IMR-90 (cell line): ENCODE measurements at regions not wholly inside any gene's neighbourhood (a gene's known extent, or its start where the extent isn't known, plus 50 kb on each side); places are given as distances from the start of the nearest gene placed in this dataset.

Experiments used
- ATAC-seq: fragments of 200-7000 bp; cut with Tn5 transposase; 2 replicates; pipeline ENCODE4 v1.9.1; 2020; ENCODE audit warnings: low read depth, mild to moderate bottlenecking, moderate library complexity
- BruUV-seq: library from RNA; stranded (reverse); fragments of 400-500 nt; replicated peaks from 2 replicates; lab custom pipeline; 2021; lab: Mats Ljungman, UMichigan
- CTCF ChIA-PET: fragments of 300-600 bp; formaldehyde crosslinking; extraction: SDS; loops from one replicate; lab custom pipeline; 2021; ENCODE audit warnings: antibody characterized with exemption; lab: Yijun Ruan, JAX
- POLR2A ChIA-PET: fragments of 300-600 bp; sonication (Branson Sonifier 250); formaldehyde crosslinking; loops from one replicate; lab custom pipeline; 2022; ENCODE audit warnings: antibody characterized with exemption; ENCODE audit not compliant: unreplicated experiment; lab: Charles Lee
- DNase-seq: peaks from one replicate; pipeline ENCODE4 v3.0.0; 2013
- H2AFZ ChIP-seq: replicated peaks from 2 replicates; pipeline ENCODE3; 2013; ENCODE audit warnings: low read length, mild to moderate bottlenecking; ENCODE audit not compliant: poor library complexity
- H2AK5ac ChIP-seq: 2 replicates; pipeline ENCODE4 v1.6.1; 2013; ENCODE audit warnings: low read depth, low read length, inconsistent platforms
- H2AK9ac ChIP-seq: replicated peaks from 2 replicates; pipeline ENCODE3; 2013; ENCODE audit warnings: mild to moderate bottlenecking, low read depth, low read length, moderate library complexity; ENCODE audit not compliant: poor library complexity
- H2BK120ac ChIP-seq: 2 replicates; pipeline ENCODE4 v1.6.1; 2013; ENCODE audit warnings: low read depth, low read length, inconsistent platforms
- H2BK15ac ChIP-seq: 3 replicates; pipeline ENCODE4 v1.6.1; 2013; ENCODE audit warnings: low read depth, low read length, inconsistent platforms
- H2BK20ac ChIP-seq: 2 replicates; pipeline ENCODE4 v1.6.1; 2013; ENCODE audit warnings: low read depth, mild to moderate bottlenecking, inconsistent platforms, low read length, moderate library complexity
- H2BK5ac ChIP-seq: 2 replicates; pipeline ENCODE4 v1.6.1; 2013; ENCODE audit warnings: mild to moderate bottlenecking, low read depth, low read length, inconsistent platforms; ENCODE audit not compliant: poor library complexity, severe bottlenecking
- H3K14ac ChIP-seq: replicated peaks from 2 replicates; pipeline ENCODE4 v1.6.1; 2013; ENCODE audit warnings: low read depth, low read length, inconsistent platforms
- H3K18ac ChIP-seq: 2 replicates; pipeline ENCODE4 v1.6.1; 2013; ENCODE audit warnings: low read depth, low read length, control low read depth
- H3K23ac ChIP-seq: 2 replicates; pipeline ENCODE4 v1.6.1; 2013; ENCODE audit warnings: low read depth, low read length, inconsistent platforms
- H3K27ac ChIP-seq: 2 replicates; pipeline ENCODE4 v1.5.1; 2013; ENCODE audit warnings: mild to moderate bottlenecking, control low read depth, low read length; ENCODE audit not compliant: insufficient read depth
- H3K27me3 ChIP-seq: 2 replicates; pipeline ENCODE4 v1.6.1; 2013; ENCODE audit warnings: low read length; ENCODE audit not compliant: control insufficient read depth, insufficient read depth
- H3K36me3 ChIP-seq: 2 replicates; pipeline ENCODE4 v1.6.1; 2013; ENCODE audit warnings: low read length, mixed read lengths; ENCODE audit not compliant: control insufficient read depth, insufficient read depth
- H3K4ac ChIP-seq: 2 replicates; pipeline ENCODE4 v1.6.1; 2013; ENCODE audit warnings: low read depth, low read length, inconsistent platforms
- H3K4me1 ChIP-seq: 2 replicates; pipeline ENCODE4 v1.6.1; 2013; ENCODE audit warnings: low read length, mixed read lengths; ENCODE audit not compliant: control insufficient read depth, insufficient read depth
- H3K4me2 ChIP-seq: 2 replicates; pipeline ENCODE4 v1.6.1; 2013; ENCODE audit warnings: low read depth, mild to moderate bottlenecking, control low read depth, low read length, moderate library complexity
- H3K4me3 ChIP-seq: 2 replicates; pipeline ENCODE4 v1.5.1; 2013; ENCODE audit warnings: low read depth, mild to moderate bottlenecking, control low read depth, low read length, moderate library complexity; ENCODE audit not compliant: insufficient read depth
- H3K56ac ChIP-seq: 2 replicates; pipeline ENCODE4 v1.6.1; 2013; ENCODE audit warnings: low read length, inconsistent platforms; ENCODE audit not compliant: insufficient read depth; ENCODE audit errors: extremely low read depth
- H3K79me1 ChIP-seq, 2 experiments: 2 replicates each; pipeline ENCODE4 v1.6.1; 2013; ENCODE audit warnings: low read length in 2 of 2, inconsistent platforms in 1 of 2, low read depth in 1 of 2
- H3K9ac ChIP-seq: 2 replicates; pipeline ENCODE4 v1.6.1; 2013; ENCODE audit warnings: low read depth, low read length, control low read depth
- H3K9me1 ChIP-seq: 2 replicates; pipeline ENCODE4 v1.6.1; 2013; ENCODE audit warnings: low read length, inconsistent platforms; ENCODE audit not compliant: insufficient read depth
- H3K9me3 ChIP-seq: 2 replicates; pipeline ENCODE4 v1.6.1; 2013; ENCODE audit warnings: low read length; ENCODE audit not compliant: control insufficient read depth, insufficient read depth
- H4K20me1 ChIP-seq: 2 replicates; pipeline ENCODE4 v1.6.1; 2013; ENCODE audit warnings: low read length, inconsistent platforms; ENCODE audit not compliant: insufficient read depth
- H4K5ac ChIP-seq: 2 replicates; pipeline ENCODE4 v1.6.1; 2013; ENCODE audit warnings: mild to moderate bottlenecking, low read depth, low read length, control low read depth
- H4K8ac ChIP-seq, 2 experiments: 2 replicates each; pipeline ENCODE4 v1.6.1; 2013; ENCODE audit warnings: low read depth in 2 of 2, low read length in 2 of 2, control low read depth in 1 of 2, inconsistent platforms in 1 of 2
- H4K91ac ChIP-seq: 2 replicates; pipeline ENCODE4 v1.6.1; 2013; ENCODE audit warnings: low read depth, low read length, inconsistent platforms; ENCODE audit not compliant: insufficient read depth
- BHLHE40 ChIP-seq: fragments of 150-350 bp; IDR thresholded peaks from 2 replicates; pipeline ENCODE4 v1.6.1; 2016; ENCODE audit warnings: mild to moderate bottlenecking, low read depth, low read length
- CEBPB ChIP-seq: IDR thresholded peaks from 2 replicates; pipeline ENCODE4 v1.6.1; 2012; ENCODE audit warnings: low read depth, low read length, improper control_type of control experiment
- MAZ ChIP-seq: IDR thresholded peaks from 2 replicates; pipeline ENCODE4 v1.6.1; 2012; ENCODE audit warnings: low read depth, mild to moderate bottlenecking, low read length, improper control_type of control experiment, moderate library complexity, borderline replicate concordance
- MXI1 ChIP-seq: IDR thresholded peaks from 2 replicates; pipeline ENCODE4 v1.6.1; 2012; ENCODE audit warnings: low read depth, mild to moderate bottlenecking, low read length, moderate library complexity, borderline replicate concordance
- NFE2L2 ChIP-seq: fragments of 150-350 bp; IDR thresholded peaks from 2 replicates; pipeline ENCODE4 v1.6.1; 2016; ENCODE audit warnings: low read depth, mild to moderate bottlenecking, low read length
- RAD21 ChIP-seq: IDR thresholded peaks from 2 replicates; pipeline ENCODE4 v1.6.1; 2012; ENCODE audit warnings: low read length, improper control_type of control experiment
- RFX5 ChIP-seq: IDR thresholded peaks from 2 replicates; pipeline ENCODE4 v1.8.0; 2012; ENCODE audit warnings: low read depth, mild to moderate bottlenecking, low read length, moderate library complexity
- WGBS, 2 experiments: methylation state at CpG; one replicate each; pipeline versions ENCODE4 v1.1.5 to v1.1.7; 2013; ENCODE audit warnings: missing lambda C conversion rate in 2 of 2; ENCODE audit not compliant: insufficient read length in 1 of 2; ENCODE audit errors: extremely low coverage in 2 of 2; 5-methylcytosine and 5-hydroxymethylcytosine counted together
- dilution Hi-C: fragments of 300-500 bp; cut with HindIII; formaldehyde crosslinking; loops from one replicate; pipeline ENCODE4 v1.14.3; 2018; ENCODE audit warnings: low sequenced_read_pairs; ENCODE audit not compliant: unreplicated experiment
- in situ Hi-C: fragments of 300-500 bp; cut with MboI; formaldehyde crosslinking; loops from 3 replicates; pipeline ENCODE4 v1.14.3; 2019; ENCODE audit warnings: low sequenced_read_pairs, inconsistent platforms, mixed read lengths
- intact Hi-C: fragments of 100-400 bp; cut with micrococcal nuclease; formaldehyde crosslinking; loops from 2 replicates; pipeline ENCODE4 v1.10.0; 2022
- TF ChIP-seq, protein P1 (sequence below): conservative IDR thresholded peaks from 2 replicates; pipeline ENCODE4 v1.5.1; 2012; ENCODE audit warnings: mild to moderate bottlenecking, low read depth, low read length, improper control_type of control experiment

DNA sequence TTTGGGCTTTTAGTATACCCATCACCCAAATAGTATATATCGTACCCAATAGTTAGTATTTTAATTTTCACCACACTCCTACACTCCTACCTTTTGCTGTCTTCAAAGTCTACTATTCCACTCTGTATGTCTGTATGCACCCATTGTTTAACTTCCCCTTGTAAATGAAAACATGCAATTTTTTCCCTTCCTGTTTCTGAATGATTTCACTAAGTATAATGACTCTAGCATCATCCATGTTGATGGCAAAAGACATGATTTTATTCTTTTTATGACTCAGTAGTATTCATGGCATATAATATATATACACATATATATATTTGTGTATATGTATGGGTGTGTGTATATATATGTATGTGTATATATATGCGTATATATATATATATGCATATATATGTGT, 63.1 kb upstream of the FAM174A start:
- no peak overlapping the region for H3K4ac ChIP-seq
- no TSS peak for BruUV-seq
- no peak overlapping the region for H3K27ac ChIP-seq
- H4K20me1 ChIP-seq, result no peaks in the 10 kb centered on the region
- in situ Hi-C loops, result no loop called here
- no peak overlapping the region for H2BK20ac ChIP-seq
- no peak overlapping the region for H3K14ac ChIP-seq
- no peak overlapping the region for H3K4me3 ChIP-seq
- H3K56ac ChIP-seq, result no peak overlapping the region
- H2BK15ac ChIP-seq, result no peak overlapping the region
- H4K8ac ChIP-seq, result no peak overlapping the region
- H3K18ac ChIP-seq, result no peak overlapping the region
- ChIA-PET CTCF (no interaction called here), POLR2A (no interaction called here)
- WGBS, 2 experiments, result no CpG with 5 or more reads among the region's 2 CpGs
- no peak overlapping the region for H4K5ac ChIP-seq
- no peak overlapping the region for H2AK9ac ChIP-seq
- ATAC-seq (no peak), DNase-seq (no peak)
- H2AK5ac ChIP-seq, result no peak overlapping the region
- no peak overlapping the region for H3K23ac ChIP-seq
- H2BK5ac ChIP-seq, result no peak overlapping the region
- H3K9me3 ChIP-seq, result no peaks in the 10 kb centered on the region
- no peaks in the 10 kb centered on the region for H3K79me1 ChIP-seq
- H3K36me3 ChIP-seq, result no peaks in the 10 kb centered on the region
- H3K27me3 ChIP-seq, result no peaks in the 10 kb centered on the region
- H3K4me1 ChIP-seq, result no peaks in the 10 kb centered on the region
- dilution Hi-C loops, result no loop called here
- H4K91ac ChIP-seq, result no peak overlapping the region
- no peak overlapping the region for H2AFZ ChIP-seq
- no peak overlapping the region for H3K4me2 ChIP-seq
- H3K9me1 ChIP-seq, result no peaks in the 10 kb centered on the region
- H3K9ac ChIP-seq, result no peak overlapping the region
- H2BK120ac ChIP-seq, result no peak overlapping the region
- intact Hi-C loops, result no loop called here
- TF ChIP-seq CEBPB (no peak), RFX5 (no peak), RAD21 (no peak), MXI1 (no peak), MAZ (no peak), NFE2L2 (no peak), BHLHE40 (no peak)
- TF ChIP-seq, protein P1, sequence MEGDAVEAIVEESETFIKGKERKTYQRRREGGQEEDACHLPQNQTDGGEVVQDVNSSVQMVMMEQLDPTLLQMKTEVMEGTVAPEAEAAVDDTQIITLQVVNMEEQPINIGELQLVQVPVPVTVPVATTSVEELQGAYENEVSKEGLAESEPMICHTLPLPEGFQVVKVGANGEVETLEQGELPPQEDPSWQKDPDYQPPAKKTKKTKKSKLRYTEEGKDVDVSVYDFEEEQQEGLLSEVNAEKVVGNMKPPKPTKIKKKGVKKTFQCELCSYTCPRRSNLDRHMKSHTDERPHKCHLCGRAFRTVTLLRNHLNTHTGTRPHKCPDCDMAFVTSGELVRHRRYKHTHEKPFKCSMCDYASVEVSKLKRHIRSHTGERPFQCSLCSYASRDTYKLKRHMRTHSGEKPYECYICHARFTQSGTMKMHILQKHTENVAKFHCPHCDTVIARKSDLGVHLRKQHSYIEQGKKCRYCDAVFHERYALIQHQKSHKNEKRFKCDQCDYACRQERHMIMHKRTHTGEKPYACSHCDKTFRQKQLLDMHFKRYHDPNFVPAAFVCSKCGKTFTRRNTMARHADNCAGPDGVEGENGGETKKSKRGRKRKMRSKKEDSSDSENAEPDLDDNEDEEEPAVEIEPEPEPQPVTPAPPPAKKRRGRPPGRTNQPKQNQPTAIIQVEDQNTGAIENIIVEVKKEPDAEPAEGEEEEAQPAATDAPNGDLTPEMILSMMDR, result no peak
